H1 (cell line): ENCODE measurements at regions not wholly inside any gene's neighbourhood (a gene's known extent, or its start where the extent isn't known, plus 50 kb on each side); places are given as distances from the start of the nearest gene placed in this dataset.

Source experiments
- CTCF ChIA-PET: fragments of 300-600 bp; sonication (Branson Sonifier 250); formaldehyde crosslinking; loops from one replicate; lab custom pipeline; 2021; ENCODE audit not compliant: partially characterized antibody; lab: Charles Lee
- POLR2A ChIA-PET: fragments of 300-600 bp; sonication (Branson Sonifier 250); formaldehyde crosslinking; loops from one replicate; lab custom pipeline; 2021; ENCODE audit warnings: inconsistent platforms; ENCODE audit not compliant: partially characterized antibody; lab: Charles Lee
- DNase-seq, 2 experiments: peaks; one replicate each; pipeline versions ENCODE4 v3.0.0 to v3.0.0-alpha.2; 2010 to 2022; ENCODE audit warnings: low spot score in 2 of 2, low read depth in 1 of 2, mixed read lengths in 1 of 2
- FAIRE-seq: peaks from 2 replicates; lab custom pipeline; 2011; peaks lifted over from hg19 to GRCh38; lab: Jason Lieb, UNC
- H2AFZ ChIP-seq: 2 replicates; pipeline ENCODE4 v1.8.1; 2012; ENCODE audit warnings: low read length, inconsistent platforms
- H2AK5ac ChIP-seq: 2 replicates; pipeline ENCODE4 v1.6.1; 2013; ENCODE audit warnings: low read depth, low read length
- H2BK120ac ChIP-seq: replicated peaks from 2 replicates; pipeline ENCODE3; 2013; ENCODE audit warnings: low read depth, low read length, inconsistent platforms
- H2BK12ac ChIP-seq: 2 replicates; pipeline ENCODE4 v1.6.1; 2013; ENCODE audit warnings: low read depth, low read length
- H2BK15ac ChIP-seq: 2 replicates; pipeline ENCODE4 v1.6.1; 2013; ENCODE audit warnings: low read length
- H2BK20ac ChIP-seq: 2 replicates; pipeline ENCODE4 v1.6.1; 2013; ENCODE audit warnings: low read length
- H2BK5ac ChIP-seq: 2 replicates; pipeline ENCODE4 v1.6.1; 2013; ENCODE audit warnings: low read depth, low read length
- H3K14ac ChIP-seq: 2 replicates; pipeline ENCODE4 v1.6.1; 2013; ENCODE audit warnings: inconsistent platforms; ENCODE audit not compliant: insufficient read length
- H3K18ac ChIP-seq: 2 replicates; pipeline ENCODE4 v1.6.1; 2013; ENCODE audit warnings: low read length; ENCODE audit errors: extremely low read depth
- H3K23ac ChIP-seq: 2 replicates; pipeline ENCODE4 v1.6.1; 2013; ENCODE audit warnings: inconsistent platforms; ENCODE audit not compliant: insufficient read length
- H3K23me2 ChIP-seq: 2 replicates; pipeline ENCODE4 v1.6.1; 2013; ENCODE audit warnings: low read depth, low read length
- H3K27ac ChIP-seq: 2 replicates; pipeline ENCODE4 v1.6.1; 2011; ENCODE audit warnings: low read depth, low read length, inconsistent platforms
- H3K27me3 ChIP-seq, 4 experiments: replicated peaks in 1 of 4; 1 replicate in 1 of 4; 2 replicates in 3 of 4; pipeline versions ENCODE4 v1.6.1 to v1.8.1; 2011 to 2013; ENCODE audit warnings: low read length in 3 of 4, mild to moderate bottlenecking in 3 of 4, inconsistent platforms in 2 of 4, mixed read lengths in 2 of 4, moderate library complexity in 1 of 4; ENCODE audit not compliant: control insufficient read depth in 3 of 4, insufficient read depth in 3 of 4; ENCODE audit errors: extremely low read depth in 1 of 4
- H3K36me3 ChIP-seq, 4 experiments: 2 replicates each; pipeline versions ENCODE4 v1.6.1 to v1.8.1; 2011 to 2013; ENCODE audit warnings: mild to moderate bottlenecking in 4 of 4, low read length in 3 of 4, moderate library complexity in 2 of 4, control low read depth in 1 of 4, inconsistent platforms in 1 of 4; ENCODE audit not compliant: insufficient read depth in 4 of 4, control insufficient read depth in 2 of 4
- H3K4ac ChIP-seq: replicated peaks from 2 replicates; pipeline ENCODE3; 2013; ENCODE audit warnings: low read length, low read depth, mixed read lengths, inconsistent platforms; ENCODE audit not compliant: insufficient read length
- H3K4me1 ChIP-seq, 4 experiments: replicated peaks in 1 of 4; 1 replicate in 1 of 4; 2 replicates in 3 of 4; pipeline versions ENCODE4 v1.6.1 to v1.8.1; 2011 to 2013; ENCODE audit warnings: low read length in 3 of 4, inconsistent platforms in 2 of 4, mixed read lengths in 1 of 4; ENCODE audit not compliant: insufficient read depth in 4 of 4, control insufficient read depth in 3 of 4
- H3K4me2 ChIP-seq, 2 experiments: 2 replicates each; pipeline versions ENCODE4 v1.6.1 to v1.8.1; 2011 to 2013; ENCODE audit warnings: low read depth in 2 of 2, low read length in 2 of 2, control low read depth in 1 of 2, inconsistent platforms in 1 of 2, mild to moderate bottlenecking in 1 of 2; ENCODE audit not compliant: insufficient read depth in 1 of 2
- H3K4me3 ChIP-seq, 4 experiments: fragments of 200-600, 300-600 bp in 1 of 4; sonication (generic), shearing (Covaris generic), sonication (Bioruptor Twin) in 1 of 4; 2 replicates each; pipeline versions ENCODE4 v1.5.1 to v1.8.1; 2011 to 2016; ENCODE audit warnings: low read length in 4 of 4, low read depth in 3 of 4, control low read depth in 2 of 4, inconsistent platforms in 2 of 4, mild to moderate bottlenecking in 2 of 4, mixed read lengths in 1 of 4, moderate library complexity in 1 of 4; ENCODE audit not compliant: insufficient read depth in 2 of 4; ENCODE audit errors: extremely low read depth in 1 of 4
- H3K56ac ChIP-seq: replicated peaks from 2 replicates; pipeline ENCODE3; 2013; ENCODE audit warnings: low read depth, mild to moderate bottlenecking, mixed read lengths, low read length, inconsistent platforms; ENCODE audit not compliant: insufficient read length
- H3K79me1 ChIP-seq: 2 replicates; pipeline ENCODE4 v1.6.1; 2013; ENCODE audit warnings: low read depth, low read length, control low read depth
- H3K79me2 ChIP-seq, 2 experiments: 2 replicates each; pipeline versions ENCODE4 v1.6.1 to v1.8.1; 2012 to 2013; ENCODE audit warnings: low read length in 2 of 2, mild to moderate bottlenecking in 2 of 2, inconsistent platforms in 1 of 2; ENCODE audit not compliant: insufficient read depth in 2 of 2, control insufficient read depth in 1 of 2
- H3K9ac ChIP-seq, 4 experiments: replicated peaks in 1 of 4; 1 replicate in 1 of 4; 2 replicates in 3 of 4; pipeline versions ENCODE4 v1.6.1 to v1.8.1; 2011 to 2013; ENCODE audit warnings: low read depth in 3 of 4, low read length in 3 of 4, control low read depth in 2 of 4, mild to moderate bottlenecking in 2 of 4, moderate library complexity in 2 of 4, inconsistent platforms in 1 of 4; ENCODE audit errors: extremely low read depth in 1 of 4
- H3K9me3 ChIP-seq, 2 experiments: 2 replicates each; pipeline versions ENCODE4 v1.6.1 to v1.8.1; 2012 to 2013; ENCODE audit warnings: mild to moderate bottlenecking in 2 of 2, moderate library complexity in 2 of 2, control low read depth in 1 of 2, inconsistent platforms in 1 of 2, low read depth in 1 of 2, low read length in 1 of 2, mixed read lengths in 1 of 2; ENCODE audit not compliant: insufficient read depth in 2 of 2
- H4K20me1 ChIP-seq, 2 experiments: replicated peaks in 1 of 2; 2 replicates each; pipeline versions ENCODE3 to v1.8.1; 2011 to 2013; ENCODE audit warnings: inconsistent platforms in 2 of 2, low read length in 2 of 2, mild to moderate bottlenecking in 1 of 2; ENCODE audit not compliant: insufficient read depth in 2 of 2, control insufficient read depth in 1 of 2
- H4K5ac ChIP-seq: 2 replicates; pipeline ENCODE4 v1.6.1; 2013; ENCODE audit warnings: low read length, low read depth, mixed read lengths, inconsistent platforms; ENCODE audit not compliant: insufficient read length
- H4K8ac ChIP-seq: 2 replicates; pipeline ENCODE4 v1.8.0; 2013; ENCODE audit warnings: mild to moderate bottlenecking, moderate library complexity, low read length, inconsistent platforms; ENCODE audit not compliant: insufficient read depth; ENCODE audit errors: extremely low read depth
- H4K91ac ChIP-seq: replicated peaks from 2 replicates; pipeline ENCODE3; 2013; ENCODE audit warnings: low read length, mixed read lengths, inconsistent platforms; ENCODE audit not compliant: insufficient read length
- ATF3 ChIP-seq: IDR thresholded peaks from 2 replicates; pipeline ENCODE4 v1.6.1; 2011; ENCODE audit warnings: low read depth, mild to moderate bottlenecking, low read length; ENCODE audit not compliant: insufficient read depth
- BACH1 ChIP-seq: IDR thresholded peaks from 2 replicates; pipeline ENCODE4 v1.6.1; 2012; ENCODE audit warnings: low read length, improper control_type of control experiment
- BRCA1 ChIP-seq: IDR thresholded peaks from 2 replicates; pipeline ENCODE4 v1.6.1; 2012; ENCODE audit warnings: low read depth, low read length, improper control_type of control experiment
- CHD2 ChIP-seq: IDR thresholded peaks from 2 replicates; pipeline ENCODE4 v1.6.1; 2012; ENCODE audit warnings: low read length, improper control_type of control experiment
- CTCF ChIP-seq, 3 experiments: IDR thresholded peaks; 1 replicate in 2 of 3; 2 replicates in 1 of 3; pipeline versions ENCODE4 v1.5.1 to v1.6.1; 2011; ENCODE audit warnings: low read length in 3 of 3, mild to moderate bottlenecking in 3 of 3, inconsistent platforms in 2 of 3, low read depth in 1 of 3, moderate library complexity in 1 of 3; ENCODE audit not compliant: insufficient read depth in 1 of 3; ENCODE audit errors: control extremely low read depth in 1 of 3
- E2F6 ChIP-seq: IDR thresholded peaks from 2 replicates; pipeline ENCODE4 v1.6.1; 2012; ENCODE audit warnings: inconsistent platforms
- EGR1 ChIP-seq: IDR thresholded peaks from 2 replicates; pipeline ENCODE4 v1.6.1; 2011; ENCODE audit warnings: low read depth, low read length, borderline replicate concordance
- GABPA ChIP-seq: IDR thresholded peaks from 2 replicates; pipeline ENCODE4 v1.6.1; 2011; ENCODE audit warnings: mild to moderate bottlenecking, low read length, moderate library complexity, borderline replicate concordance; ENCODE audit not compliant: insufficient read depth
- MAX ChIP-seq: IDR thresholded peaks from 2 replicates; pipeline ENCODE4 v1.6.1; 2012; ENCODE audit warnings: inconsistent platforms
- RAD21 ChIP-seq, 2 experiments: IDR thresholded peaks in 1 of 2; conservative IDR thresholded peaks in 1 of 2; 2 replicates each; pipeline ENCODE4 v1.6.1; 2011; ENCODE audit warnings: low read depth in 2 of 2, low read length in 2 of 2, improper control_type of control experiment in 1 of 2, inconsistent platforms in 1 of 2, mild to moderate bottlenecking in 1 of 2, moderate library complexity in 1 of 2
- SP1 ChIP-seq: IDR thresholded peaks from 2 replicates; pipeline ENCODE4 v1.6.1; 2011; ENCODE audit warnings: low read depth, low read length
- WGBS, 2 experiments: shearing (Covaris generic) in 1 of 2; methylation state at CpG; one replicate each; pipeline versions ENCODE4 v1.1.6 to v1.1.7; 2013 to 2015; ENCODE audit warnings: low lambda C conversion rate in 2 of 2, mixed read lengths in 2 of 2, inconsistent platforms in 1 of 2, low coverage in 1 of 2, missing lambda C conversion rate in 1 of 2; ENCODE audit not compliant: insufficient replicate concordance in 2 of 2, insufficient coverage in 1 of 2, insufficient read length in 1 of 2; ENCODE audit errors: extremely low coverage in 1 of 2, missing lambda C conversion rate in 1 of 2; 5-methylcytosine and 5-hydroxymethylcytosine counted together

GRCh38 chr3:84082726-84083125 lies 876.1 kb upstream of the CADM2 start:
- H3K23ac ChIP-seq = no peak overlapping the region
- no peak overlapping the region for H4K8ac ChIP-seq
- H4K20me1 ChIP-seq = no peaks in the 10 kb centered on the region
- no peak overlapping the region for H3K4ac ChIP-seq
- H3K36me3 ChIP-seq = no peaks in the 10 kb centered on the region
- H2AK5ac ChIP-seq = no peak overlapping the region
- no peak overlapping the region for H2AFZ ChIP-seq
- no peak for FAIRE-seq
- no peak overlapping the region for H3K4me3 ChIP-seq
- H3K14ac ChIP-seq = no peak overlapping the region
- WGBS, 2 experiments = 91% methylated on average over 1 of the region's 1 CpG; no CpG with 5 or more reads in 1 of the 2 experiments
- no peak overlapping the region for H2BK15ac ChIP-seq
- no peak overlapping the region for H4K91ac ChIP-seq
- no peak overlapping the region for H2BK120ac ChIP-seq
- H3K27me3 ChIP-seq = no peaks in the 10 kb centered on the region
- POLR2A ChIA-PET = no interaction called here
- no peak overlapping the region for H3K18ac ChIP-seq
- no peak overlapping the region for H2BK12ac ChIP-seq
- no peak overlapping the region for H3K9ac ChIP-seq
- peaks cover 12 to 15% of the 10 kb centered on the region in 2 experiments; a peak in 3 of 4 replicates for H3K9me3 ChIP-seq
- H2BK5ac ChIP-seq = no peak overlapping the region
- no peak overlapping the region for H3K56ac ChIP-seq
- CTCF ChIA-PET = no interaction called here
- no peak overlapping the region for H3K27ac ChIP-seq
- H3K79me1 ChIP-seq = no peaks in the 10 kb centered on the region
- H4K5ac ChIP-seq = no peak overlapping the region
- no peak overlapping the region for H3K4me2 ChIP-seq
- no peaks in the 10 kb centered on the region for H3K79me2 ChIP-seq
- DNase-seq = no peak
- no peak overlapping the region for H2BK20ac ChIP-seq
- H3K4me1 ChIP-seq = no peaks in the 10 kb centered on the region
- H3K23me2 ChIP-seq = no peaks in the 10 kb centered on the region
- TF ChIP-seq E2F6 (no peak), GABPA (no peak), BRCA1 (no peak), MAX (no peak), CTCF (IDR thresholded peaks at IDR 0.05; ENCODE audit: control extremely low read depth in 1 of 3, insufficient read depth in 1 of 3, low read depth in 1 of 3, low read length in 3 of 3) (no peak), SP1 (no peak), BACH1 (no peak), RAD21 (IDR thresholded peaks at IDR 0.05 in 1 of 2, conservative IDR thresholded peaks at IDR 0.05 in 1 of 2; ENCODE audit: low read depth in 2 of 2, low read length in 2 of 2) (no peak), ATF3 (no peak), EGR1 (no peak), CHD2 (no peak)
